ENCODE measurements at regions not wholly inside any gene's neighbourhood (a gene's known extent, or its start where the extent isn't known, plus 50 kb on each side); places are given as distances from the start of the nearest gene placed in this dataset.

GRCh38 chr1:59151860-59152259, 145.0 kb upstream of the FGGY start:
- Histone ChIP-seq H3K4me1 (ENCODE audit: control insufficient read depth, insufficient read depth, low read length) (peaks cover 36% of the 10 kb centered on the region), H3K4me3 (ENCODE audit: low read depth in 2 of 2, low read length in 2 of 2) (no peak overlapping the region), H3K27ac (ENCODE audit: low read length) (peak overlapping the region; percentile 80), H3K36me3 (ENCODE audit: control insufficient read depth, insufficient read depth, low read length) (no peaks in the 10 kb centered on the region), H3K9me3 (ENCODE audit: control insufficient read depth, insufficient read depth, low read depth, low read length) (no peaks in the 10 kb centered on the region), H3K27me3 (ENCODE audit: control insufficient read depth, insufficient read depth, low read length) (no peaks in the 10 kb centered on the region)
- intact Hi-C loops (cut with micrococcal nuclease; ENCODE audit: unreplicated experiment) (no loop called here), in situ Hi-C loops (cut with HindIII; ENCODE audit: low pct_unique_long_range_greater_than_20kb, low sequenced_read_pairs) (no loop called here)
- no TSS peak for BruUV-seq (replicated peaks)
- TF ChIP-seq CTCF (IDR thresholded peaks at IDR 0.05) (no peak), SIN3A (IDR thresholded peaks at IDR 0.05; ENCODE audit: borderline replicate concordance, insufficient read depth, low read depth, low read length) (no peak), POLR2AphosphoS5 (IDR thresholded peaks at IDR 0.05; ENCODE audit: low read depth, low read length) (no peak), REST (IDR thresholded peaks at IDR 0.05; ENCODE audit: insufficient read depth in 1 of 2, low read depth in 2 of 2, low read length in 1 of 2) (no peak), TCF7L2 (IDR thresholded peaks at IDR 0.05; ENCODE audit: low read depth, low read length) (no peak)
- POLR2A ChIA-PET, result no interaction called here
- no peak for DNase-seq (ENCODE audit: low read depth, low spot score)
- CTCF ChIA-PET, result no interaction called here
- ATAC-seq, result no peak

- Histone ChIP-seq H3K4me3 (ENCODE audit: low read depth in 2 of 2, low read length in 2 of 2) (no peak overlapping the region), H3K36me3 (ENCODE audit: control insufficient read depth, insufficient read depth, low read length) (no peaks in the 10 kb centered on the region), H3K9me3 (ENCODE audit: control insufficient read depth, insufficient read depth, low read depth, low read length) (no peaks in the 10 kb centered on the region), H3K27ac (ENCODE audit: low read length) (peak overlapping the region; percentile 80; the same call in 1 of the 2 replicates), H3K4me1 (ENCODE audit: control insufficient read depth, insufficient read depth, low read length) (peaks cover 35% of the 10 kb centered on the region), H3K27me3 (ENCODE audit: control insufficient read depth, insufficient read depth, low read length) (no peaks in the 10 kb centered on the region)
- TF ChIP-seq POLR2AphosphoS5 (IDR thresholded peaks at IDR 0.05; ENCODE audit: low read depth, low read length) (no peak), TCF7L2 (IDR thresholded peaks at IDR 0.05; ENCODE audit: low read depth, low read length) (no peak), SIN3A (IDR thresholded peaks at IDR 0.05; ENCODE audit: borderline replicate concordance, insufficient read depth, low read depth, low read length) (no peak), CTCF (IDR thresholded peaks at IDR 0.05) (no peak), REST (IDR thresholded peaks at IDR 0.05; ENCODE audit: insufficient read depth in 1 of 2, low read depth in 2 of 2, low read length in 1 of 2) (no peak)
- in situ Hi-C loops (cut with HindIII; ENCODE audit: low pct_unique_long_range_greater_than_20kb, low sequenced_read_pairs), result no loop called here
- POLR2A ChIA-PET, result no interaction called here
- CTCF ChIA-PET, result no interaction called here
- intact Hi-C loops (cut with micrococcal nuclease; ENCODE audit: unreplicated experiment), result no loop called here
- ATAC-seq, result no peak
- no peak for DNase-seq (ENCODE audit: low read depth, low spot score)
- no TSS peak for BruUV-seq (replicated peaks)
These were observed 144.4 kb upstream of the FGGY start for GRCh38 chr1:59152511-59152910.
